HepG2 (cell line): ENCODE measurements at regions not wholly inside any gene's neighbourhood (a gene's known extent, or its start where the extent isn't known, plus 50 kb on each side); places are given as distances from the start of the nearest gene placed in this dataset.
"Not testable (repeated sequence)": the region's sequence is repeated elsewhere in the genome, so short reads cannot be mapped to it uniquely, and the experiment has no call there.

Source experiments
- ATAC-seq: fragments of 200-7000 bp; cut with Tn5 transposase; 3 replicates; pipeline ENCODE4 v1.9.1; 2020; ENCODE audit warnings: mild to moderate bottlenecking, moderate library complexity
- BruUV-seq: library from RNA; stranded (reverse); fragments of 400-500 nt; replicated peaks from 2 replicates; lab custom pipeline; 2021; lab: Mats Ljungman, UMichigan
- CTCF ChIA-PET: fragments of 300-600 bp; formaldehyde crosslinking; extraction: SDS; loops from one replicate; lab custom pipeline; 2021; ENCODE audit warnings: low total read pairs, inconsistent platforms, low intra/inter-chr PET ratio; lab: Yijun Ruan, JAX
- POLR2A ChIA-PET: fragments of 350-600 bp; sonication (Branson Sonifier 250); formaldehyde crosslinking; loops from one replicate; lab custom pipeline; 2020; ENCODE audit warnings: antibody characterized with exemption, inconsistent platforms; lab: Yijun Ruan, JAX
- DNase-seq: peaks from one replicate; pipeline ENCODE4 v3.0.0-alpha.2; 2015; ENCODE audit warnings: low spot score
- FAIRE-seq: peaks from 3 replicates; lab custom pipeline; 2011; peaks lifted over from hg19 to GRCh38; lab: Jason Lieb, UNC
- H2AFZ ChIP-seq: one replicate; pipeline ENCODE4 v1.6.1; 2011; ENCODE audit warnings: low read length, inconsistent platforms
- H3K27ac ChIP-seq: fragments of 300-600 bp; 3 replicates; pipeline ENCODE4 v1.8.0; 2011; ENCODE audit warnings: mixed run types, mild to moderate bottlenecking, mixed read lengths, low read length, inconsistent platforms; ENCODE audit not compliant: insufficient read depth; ENCODE audit errors: extremely low read length
- H3K27me3 ChIP-seq, 2 experiments: fragments of 200-600 bp in 1 of 2; 2 replicates in 1 of 2; 3 replicates in 1 of 2; pipeline versions ENCODE4 v1.6.0 to v1.8.0; 2011; ENCODE audit warnings: low read length in 2 of 2, mild to moderate bottlenecking in 2 of 2, moderate library complexity in 2 of 2, inconsistent platforms in 1 of 2; ENCODE audit not compliant: insufficient read depth in 2 of 2, control insufficient read depth in 1 of 2
- H3K36me3 ChIP-seq, 2 experiments: fragments of 200-600 bp in 1 of 2; replicated peaks in 1 of 2; 2 replicates in 1 of 2; 3 replicates in 1 of 2; pipeline versions ENCODE4 v1.5.1 to v1.8.0; 2011; ENCODE audit warnings: low read length in 2 of 2, inconsistent platforms in 1 of 2; ENCODE audit not compliant: insufficient read depth in 2 of 2, control insufficient read depth in 1 of 2
- H3K4me1 ChIP-seq: 2 replicates; pipeline ENCODE4 v1.5.1; 2012; ENCODE audit warnings: low read length, inconsistent platforms; ENCODE audit not compliant: insufficient read depth
- H3K4me2 ChIP-seq: 2 replicates; pipeline ENCODE4 v1.6.0; 2011; ENCODE audit warnings: low read depth, low read length, inconsistent platforms
- H3K4me3 ChIP-seq, 3 experiments: fragments of 200-600 bp in 1 of 3; sonication (generic), shearing (Covaris generic) in 1 of 3; replicated peaks in 1 of 3; 2 replicates each; pipeline ENCODE4 v1.5.1; 2011 to 2016; ENCODE audit warnings: low read length in 3 of 3, inconsistent platforms in 2 of 3, low read depth in 2 of 3, mild to moderate bottlenecking in 2 of 3, control low read depth in 1 of 3, mixed read lengths in 1 of 3; ENCODE audit not compliant: insufficient read depth in 1 of 3
- H3K79me2 ChIP-seq: one replicate; pipeline ENCODE4 v1.6.1; 2011; ENCODE audit warnings: low read length, inconsistent platforms; ENCODE audit not compliant: insufficient read depth
- H3K9ac ChIP-seq: 2 replicates; pipeline ENCODE4 v1.6.0; 2011; ENCODE audit warnings: mild to moderate bottlenecking, low read depth, low read length, inconsistent platforms; ENCODE audit not compliant: insufficient read depth
- H3K9me3 ChIP-seq: 2 replicates; pipeline ENCODE4 v1.5.1; 2012; ENCODE audit warnings: mild to moderate bottlenecking, low read length
- H4K20me1 ChIP-seq: 2 replicates; pipeline ENCODE4 v1.6.0; 2011; ENCODE audit warnings: inconsistent platforms, mild to moderate bottlenecking, low read length, moderate library complexity; ENCODE audit not compliant: insufficient read depth
- HNRNPUL1 ChIP-seq: fragments of 200-400 bp; formaldehyde crosslinking; IDR thresholded peaks from 2 replicates; pipeline ENCODE4 v1.6.1; 2017; ENCODE audit warnings: low read depth, mild to moderate bottlenecking, low read length, moderate library complexity
- MLLT10 ChIP-seq: sonication (generic); formaldehyde crosslinking; IDR thresholded peaks from 2 replicates; pipeline ENCODE4 v1.4.0; 2020; ENCODE audit warnings: missing genetic modification reagents
- MNT ChIP-seq: fragments of 450-650 bp; IDR thresholded peaks from 2 replicates; pipeline ENCODE4 v1.6.1; 2016
- ZMYM3 ChIP-seq: sonication (generic); formaldehyde crosslinking; IDR thresholded peaks from 2 replicates; pipeline ENCODE4 v1.5.1; 2020; ENCODE audit warnings: mild to moderate bottlenecking, missing genetic modification reagents
- ZNF407 ChIP-seq: sonication (generic); formaldehyde crosslinking; IDR thresholded peaks from one replicate; pipeline ENCODE4 v1.5.1; 2020; ENCODE audit warnings: mild to moderate bottlenecking, missing genetic modification reagents; ENCODE audit errors: not compliant biosample characterization
- WGBS: methylation state at CpG from one replicate; pipeline ENCODE4 v1.1.6; 2017; ENCODE audit warnings: low lambda C conversion rate; 5-methylcytosine and 5-hydroxymethylcytosine counted together
- in situ Hi-C: cut with HindIII; loops from 2 replicates; pipeline ENCODE4 v1.10.0; 2017; ENCODE audit warnings: low pct_unique_long_range_greater_than_20kb; ENCODE audit not compliant: extremely low pct_ligation_motif_present
- intact Hi-C: fragments of 100-400 bp; cut with micrococcal nuclease; formaldehyde crosslinking; loops from one replicate; pipeline ENCODE4 v1.10.0; 2022; ENCODE audit not compliant: unreplicated experiment
- TF ChIP-seq, protein P1 (sequence below): sonication (generic); formaldehyde crosslinking; IDR thresholded peaks from 2 replicates; pipeline ENCODE4 v1.8.1; 2023; ENCODE audit warnings: mild to moderate bottlenecking, missing genetic modification reagents, borderline replicate concordance
- TF ChIP-seq, protein P2 (sequence below): sonication (generic); formaldehyde crosslinking; IDR thresholded peaks from 2 replicates; pipeline ENCODE4 v1.4.0; 2020; ENCODE audit warnings: mild to moderate bottlenecking, missing genetic modification reagents

- H3K4me2 ChIP-seq, H3K36me3 ChIP-seq, H3K27ac ChIP-seq, FAIRE-seq, CTCF ChIA-PET, H3K4me3 ChIP-seq, H3K9ac ChIP-seq, H2AFZ ChIP-seq, H3K27me3 ChIP-seq, H3K4me1 ChIP-seq, H3K79me2 ChIP-seq, H4K20me1 ChIP-seq, POLR2A ChIA-PET, ATAC-seq, BruUV-seq, H3K9me3 ChIP-seq, in situ Hi-C loops, DNase-seq, intact Hi-C loops: not testable (repeated sequence)
- 0% methylated on average over 1 of the region's 1 CpG for WGBS
These were observed 137.3 kb upstream of the GK2 start for GRCh38 chr4:79545292-79545691.

DNA sequence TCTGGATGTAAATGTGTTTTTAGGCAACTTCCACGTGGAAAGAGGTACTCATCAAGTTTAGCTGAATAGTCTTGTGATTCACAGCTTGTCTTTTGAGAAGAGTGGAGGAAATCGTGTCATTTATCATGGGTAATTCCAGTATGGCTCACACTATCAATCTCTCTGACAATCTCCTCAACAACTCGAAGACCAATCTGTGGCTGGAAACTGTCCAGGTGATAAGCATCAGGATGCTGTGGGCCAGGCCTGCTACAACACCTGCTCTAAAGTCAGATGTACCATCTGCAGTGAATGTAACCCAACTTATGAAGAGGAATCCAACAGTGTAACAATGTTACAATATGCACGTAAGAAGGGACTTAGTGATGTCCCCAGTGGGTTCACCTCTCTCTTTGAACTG, 132.1 kb upstream of the GK2 start:
- 14% methylated on average over 4 of the region's 4 CpGs for WGBS
- POLR2A ChIA-PET: no interaction called here

More for the DNA sequence above, 132.1 kb upstream of the GK2 start:
- no peaks in the 10 kb centered on the region for H4K20me1 ChIP-seq
- H3K36me3 ChIP-seq: no peaks in the 10 kb centered on the region
- DNase-seq: no peak
- intact Hi-C loops (no loop called here), in situ Hi-C loops (no loop called here)
- no peak for ATAC-seq
- H2AFZ ChIP-seq: no peak overlapping the region
- no peak overlapping the region for H3K27ac ChIP-seq
- no TSS peak for BruUV-seq
- no peaks in the 10 kb centered on the region for H3K27me3 ChIP-seq
- H3K4me1 ChIP-seq: no peaks in the 10 kb centered on the region
- FAIRE-seq: no peak
- H3K79me2 ChIP-seq: no peaks in the 10 kb centered on the region
- no peak overlapping the region for H3K4me3 ChIP-seq
- H3K9me3 ChIP-seq: no peaks in the 10 kb centered on the region
- TF ChIP-seq HNRNPUL1: no peak
- TF ChIP-seq MLLT10 (CRISPR knock-in tag): no peak
- TF ChIP-seq, protein P1, sequence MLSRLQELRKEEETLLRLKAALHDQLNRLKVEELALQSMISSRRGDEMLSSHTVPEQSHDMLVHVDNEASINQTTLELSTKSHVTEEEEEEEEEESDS (CRISPR knock-in tag): no peak
- TF ChIP-seq ZNF407 (CRISPR knock-in tag): no peak
- TF ChIP-seq, protein P2, sequence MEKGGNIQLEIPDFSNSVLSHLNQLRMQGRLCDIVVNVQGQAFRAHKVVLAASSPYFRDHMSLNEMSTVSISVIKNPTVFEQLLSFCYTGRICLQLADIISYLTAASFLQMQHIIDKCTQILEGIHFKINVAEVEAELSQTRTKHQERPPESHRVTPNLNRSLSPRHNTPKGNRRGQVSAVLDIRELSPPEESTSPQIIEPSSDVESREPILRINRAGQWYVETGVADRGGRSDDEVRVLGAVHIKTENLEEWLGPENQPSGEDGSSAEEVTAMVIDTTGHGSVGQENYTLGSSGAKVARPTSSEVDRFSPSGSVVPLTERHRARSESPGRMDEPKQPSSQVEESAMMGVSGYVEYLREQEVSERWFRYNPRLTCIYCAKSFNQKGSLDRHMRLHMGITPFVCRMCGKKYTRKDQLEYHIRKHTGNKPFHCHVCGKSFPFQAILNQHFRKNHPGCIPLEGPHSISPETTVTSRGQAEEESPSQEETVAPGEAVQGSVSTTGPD (CRISPR knock-in tag): no peak
- no peak for TF ChIP-seq ZMYM3 (CRISPR knock-in tag)
- TF ChIP-seq MNT: peak; percentile 49
- H3K4me2 ChIP-seq: no peak overlapping the region
- CTCF ChIA-PET: no interaction called here
- no peak overlapping the region for H3K9ac ChIP-seq
